IMR-90 (cell line): ENCODE measurements at regions not wholly inside any gene's neighbourhood (a gene's known extent, or its start where the extent isn't known, plus 50 kb on each side); places are given as distances from the start of the nearest gene placed in this dataset.

Source experiments
- ATAC-seq: fragments of 200-7000 bp; cut with Tn5 transposase; 2 replicates; pipeline ENCODE4 v1.9.1; 2020; ENCODE audit warnings: low read depth, mild to moderate bottlenecking, moderate library complexity
- BruUV-seq: library from RNA; stranded (reverse); fragments of 400-500 nt; replicated peaks from 2 replicates; lab custom pipeline; 2021; lab: Mats Ljungman, UMichigan
- CTCF ChIA-PET: fragments of 300-600 bp; formaldehyde crosslinking; extraction: SDS; loops from one replicate; lab custom pipeline; 2021; ENCODE audit warnings: antibody characterized with exemption; lab: Yijun Ruan, JAX
- POLR2A ChIA-PET: fragments of 300-600 bp; sonication (Branson Sonifier 250); formaldehyde crosslinking; loops from one replicate; lab custom pipeline; 2022; ENCODE audit warnings: antibody characterized with exemption; ENCODE audit not compliant: unreplicated experiment; lab: Charles Lee
- DNase-seq: peaks from one replicate; pipeline ENCODE4 v3.0.0; 2013
- H2AFZ ChIP-seq: replicated peaks from 2 replicates; pipeline ENCODE3; 2013; ENCODE audit warnings: low read length, mild to moderate bottlenecking; ENCODE audit not compliant: poor library complexity
- H2AK5ac ChIP-seq: 2 replicates; pipeline ENCODE4 v1.6.1; 2013; ENCODE audit warnings: low read depth, low read length, inconsistent platforms
- H2AK9ac ChIP-seq: replicated peaks from 2 replicates; pipeline ENCODE3; 2013; ENCODE audit warnings: mild to moderate bottlenecking, low read depth, low read length, moderate library complexity; ENCODE audit not compliant: poor library complexity
- H2BK120ac ChIP-seq: 2 replicates; pipeline ENCODE4 v1.6.1; 2013; ENCODE audit warnings: low read depth, low read length, inconsistent platforms
- H2BK15ac ChIP-seq: 3 replicates; pipeline ENCODE4 v1.6.1; 2013; ENCODE audit warnings: low read depth, low read length, inconsistent platforms
- H2BK20ac ChIP-seq: 2 replicates; pipeline ENCODE4 v1.6.1; 2013; ENCODE audit warnings: low read depth, mild to moderate bottlenecking, inconsistent platforms, low read length, moderate library complexity
- H2BK5ac ChIP-seq: 2 replicates; pipeline ENCODE4 v1.6.1; 2013; ENCODE audit warnings: mild to moderate bottlenecking, low read depth, low read length, inconsistent platforms; ENCODE audit not compliant: poor library complexity, severe bottlenecking
- H3K14ac ChIP-seq: replicated peaks from 2 replicates; pipeline ENCODE4 v1.6.1; 2013; ENCODE audit warnings: low read depth, low read length, inconsistent platforms
- H3K18ac ChIP-seq: 2 replicates; pipeline ENCODE4 v1.6.1; 2013; ENCODE audit warnings: low read depth, low read length, control low read depth
- H3K23ac ChIP-seq: 2 replicates; pipeline ENCODE4 v1.6.1; 2013; ENCODE audit warnings: low read depth, low read length, inconsistent platforms
- H3K27ac ChIP-seq: 2 replicates; pipeline ENCODE4 v1.5.1; 2013; ENCODE audit warnings: mild to moderate bottlenecking, control low read depth, low read length; ENCODE audit not compliant: insufficient read depth
- H3K27me3 ChIP-seq: 2 replicates; pipeline ENCODE4 v1.6.1; 2013; ENCODE audit warnings: low read length; ENCODE audit not compliant: control insufficient read depth, insufficient read depth
- H3K36me3 ChIP-seq: 2 replicates; pipeline ENCODE4 v1.6.1; 2013; ENCODE audit warnings: low read length, mixed read lengths; ENCODE audit not compliant: control insufficient read depth, insufficient read depth
- H3K4ac ChIP-seq: 2 replicates; pipeline ENCODE4 v1.6.1; 2013; ENCODE audit warnings: low read depth, low read length, inconsistent platforms
- H3K4me1 ChIP-seq: 2 replicates; pipeline ENCODE4 v1.6.1; 2013; ENCODE audit warnings: low read length, mixed read lengths; ENCODE audit not compliant: control insufficient read depth, insufficient read depth
- H3K4me2 ChIP-seq: 2 replicates; pipeline ENCODE4 v1.6.1; 2013; ENCODE audit warnings: low read depth, mild to moderate bottlenecking, control low read depth, low read length, moderate library complexity
- H3K4me3 ChIP-seq: 2 replicates; pipeline ENCODE4 v1.5.1; 2013; ENCODE audit warnings: low read depth, mild to moderate bottlenecking, control low read depth, low read length, moderate library complexity; ENCODE audit not compliant: insufficient read depth
- H3K56ac ChIP-seq: 2 replicates; pipeline ENCODE4 v1.6.1; 2013; ENCODE audit warnings: low read length, inconsistent platforms; ENCODE audit not compliant: insufficient read depth; ENCODE audit errors: extremely low read depth
- H3K79me1 ChIP-seq, 2 experiments: 2 replicates each; pipeline ENCODE4 v1.6.1; 2013; ENCODE audit warnings: low read length in 2 of 2, inconsistent platforms in 1 of 2, low read depth in 1 of 2
- H3K9ac ChIP-seq: 2 replicates; pipeline ENCODE4 v1.6.1; 2013; ENCODE audit warnings: low read depth, low read length, control low read depth
- H3K9me1 ChIP-seq: 2 replicates; pipeline ENCODE4 v1.6.1; 2013; ENCODE audit warnings: low read length, inconsistent platforms; ENCODE audit not compliant: insufficient read depth
- H3K9me3 ChIP-seq: 2 replicates; pipeline ENCODE4 v1.6.1; 2013; ENCODE audit warnings: low read length; ENCODE audit not compliant: control insufficient read depth, insufficient read depth
- H4K20me1 ChIP-seq: 2 replicates; pipeline ENCODE4 v1.6.1; 2013; ENCODE audit warnings: low read length, inconsistent platforms; ENCODE audit not compliant: insufficient read depth
- H4K5ac ChIP-seq: 2 replicates; pipeline ENCODE4 v1.6.1; 2013; ENCODE audit warnings: mild to moderate bottlenecking, low read depth, low read length, control low read depth
- H4K8ac ChIP-seq, 2 experiments: 2 replicates each; pipeline ENCODE4 v1.6.1; 2013; ENCODE audit warnings: low read depth in 2 of 2, low read length in 2 of 2, control low read depth in 1 of 2, inconsistent platforms in 1 of 2
- H4K91ac ChIP-seq: 2 replicates; pipeline ENCODE4 v1.6.1; 2013; ENCODE audit warnings: low read depth, low read length, inconsistent platforms; ENCODE audit not compliant: insufficient read depth
- FOS ChIP-seq: fragments of 150-350 bp; IDR thresholded peaks from 2 replicates; pipeline ENCODE4 v1.6.1; 2016; ENCODE audit warnings: low read depth, low read length
- MAZ ChIP-seq: IDR thresholded peaks from 2 replicates; pipeline ENCODE4 v1.6.1; 2012; ENCODE audit warnings: low read depth, mild to moderate bottlenecking, low read length, improper control_type of control experiment, moderate library complexity, borderline replicate concordance
- NFE2L2 ChIP-seq: fragments of 150-350 bp; IDR thresholded peaks from 2 replicates; pipeline ENCODE4 v1.6.1; 2016; ENCODE audit warnings: low read depth, mild to moderate bottlenecking, low read length
- RCOR1 ChIP-seq: IDR thresholded peaks from 2 replicates; pipeline ENCODE4 v1.6.1; 2012; ENCODE audit warnings: mild to moderate bottlenecking, low read length, improper control_type of control experiment; ENCODE audit not compliant: insufficient replicate concordance
- WGBS, 2 experiments: methylation state at CpG; one replicate each; pipeline versions ENCODE4 v1.1.5 to v1.1.7; 2013; ENCODE audit warnings: missing lambda C conversion rate in 2 of 2; ENCODE audit not compliant: insufficient read length in 1 of 2; ENCODE audit errors: extremely low coverage in 2 of 2; 5-methylcytosine and 5-hydroxymethylcytosine counted together
- dilution Hi-C: fragments of 300-500 bp; cut with HindIII; formaldehyde crosslinking; loops from one replicate; pipeline ENCODE4 v1.14.3; 2018; ENCODE audit warnings: low sequenced_read_pairs; ENCODE audit not compliant: unreplicated experiment
- in situ Hi-C: fragments of 300-500 bp; cut with MboI; formaldehyde crosslinking; loops from 3 replicates; pipeline ENCODE4 v1.14.3; 2019; ENCODE audit warnings: low sequenced_read_pairs, inconsistent platforms, mixed read lengths
- intact Hi-C: fragments of 100-400 bp; cut with micrococcal nuclease; formaldehyde crosslinking; loops from 2 replicates; pipeline ENCODE4 v1.10.0; 2022

DNA sequence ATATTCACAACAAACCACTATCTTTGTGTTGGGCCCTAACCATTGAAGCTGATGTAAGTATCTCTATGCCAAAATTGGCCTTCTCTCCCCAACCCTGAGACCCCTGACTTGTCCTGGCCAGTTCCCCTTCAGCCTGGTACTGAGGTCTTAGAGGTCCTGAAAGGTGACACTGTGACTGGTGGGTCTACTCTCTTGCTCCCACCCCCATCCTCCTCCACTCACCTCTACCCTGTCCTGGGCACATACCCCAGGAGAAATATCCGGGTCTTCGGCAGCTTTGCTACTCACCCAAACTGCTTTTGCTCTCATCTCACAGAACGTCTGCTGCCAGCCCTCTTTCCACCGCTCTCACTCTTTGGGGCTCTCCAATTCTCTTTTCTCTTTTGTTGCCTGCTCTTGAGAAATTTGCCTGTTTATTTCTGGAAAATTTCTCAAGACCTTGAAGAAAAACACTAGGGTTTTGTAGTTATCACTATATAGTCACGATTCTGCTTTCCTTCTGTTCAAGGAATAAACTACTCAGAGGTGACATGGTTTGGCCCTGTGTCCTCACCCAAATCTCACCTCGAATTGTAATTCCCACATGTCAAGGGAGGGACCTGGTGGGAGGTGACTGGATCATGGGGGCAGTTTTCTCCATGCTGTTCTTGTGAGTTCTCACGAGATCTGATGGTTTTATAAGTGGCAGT lies 133.8 kb upstream of the PKDCC start:
- Histone ChIP-seq H3K9me1 (no peaks in the 10 kb centered on the region), H3K14ac (no peak overlapping the region), H3K4ac (no peak overlapping the region), H2BK5ac (no peak overlapping the region), H4K5ac (no peak overlapping the region; the same call in 1 of the 2 replicates), H3K4me1 (peaks cover 6% of the 10 kb centered on the region), H3K56ac (no peak overlapping the region), H3K36me3 (no peaks in the 10 kb centered on the region), H2AK9ac (no peak overlapping the region), H2AFZ (no peak overlapping the region), H3K27me3 (no peaks in the 10 kb centered on the region), H3K27ac (no peak overlapping the region), H3K4me2 (no peak overlapping the region), H2AK5ac (peak overlapping the region; percentile 35; the same call in 1 of the 2 replicates), H3K4me3 (no peak overlapping the region), H2BK20ac (no peak overlapping the region), H4K91ac (no peak overlapping the region), H2BK120ac (no peak overlapping the region), H3K9ac (no peak overlapping the region), H3K9me3 (peaks cover 2% of the 10 kb centered on the region; the same call in 1 of the 2 replicates), H4K20me1 (no peaks in the 10 kb centered on the region), H4K8ac (no peak overlapping the region), H3K23ac (no peak overlapping the region), H2BK15ac (no peak overlapping the region), H3K18ac (peak overlapping the region; percentile 35; the same call in 1 of the 2 replicates), H3K79me1 (no peaks in the 10 kb centered on the region)
- ChIA-PET CTCF (no interaction called here), POLR2A (no interaction called here)
- DNase-seq (no peak), ATAC-seq (no peak)
- TF ChIP-seq MAZ (no peak), FOS (no peak), NFE2L2 (no peak), RCOR1 (no peak)
- dilution Hi-C loops = no loop called here
- no CpG with 5 or more reads among the region's 7 CpGs for WGBS, 2 experiments
- in situ Hi-C loops = no loop called here
- intact Hi-C loops = no loop called here
- no TSS peak for BruUV-seq
